ENCODE measurements at regions not wholly inside any gene's neighbourhood (a gene's known extent, or its start where the extent isn't known, plus 50 kb on each side); places are given as distances from the start of the nearest gene placed in this dataset.

DNA sequence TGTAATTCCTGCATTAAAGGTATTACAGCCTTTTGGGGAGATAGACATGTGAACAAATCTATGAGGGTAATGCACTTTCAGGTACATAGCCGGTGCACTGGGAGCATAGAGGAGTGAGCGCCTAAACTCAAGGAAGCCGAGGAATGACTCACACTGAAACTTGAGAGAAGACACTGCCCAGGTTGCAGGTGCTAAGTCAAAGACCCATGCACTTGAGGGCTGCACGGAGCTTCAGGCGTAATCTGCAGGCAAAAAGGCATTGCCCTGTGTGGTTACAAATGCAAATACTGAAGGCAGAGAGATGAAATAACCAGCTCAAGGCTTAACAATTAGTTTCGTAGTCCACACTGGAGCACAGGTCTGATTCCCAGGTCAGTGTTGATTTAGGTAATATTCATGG lies 51.0 kb upstream of the OSBPL3 start:
- no peak for TF ChIP-seq GATA2 (IDR thresholded peaks at IDR 0.05; ENCODE audit: low read depth, low read length)
- no peak for TF ChIP-seq GATA3 (IDR thresholded peaks at IDR 0.05; ENCODE audit: low read depth, low read length)

Data from SH-SY5Y (cell line).